NCI-H526 treated with DMSO at 0.1 percent for 48 hours (cell line): ENCODE measurements at regions not wholly inside any gene's neighbourhood (a gene's known extent, or its start where the extent isn't known, plus 50 kb on each side); places are given as distances from the start of the nearest gene placed in this dataset.

Experiments
- DNase-seq: peaks from one replicate; lab custom pipeline; 2025; lab: John Stamatoyannopoulos, UW

DNA sequence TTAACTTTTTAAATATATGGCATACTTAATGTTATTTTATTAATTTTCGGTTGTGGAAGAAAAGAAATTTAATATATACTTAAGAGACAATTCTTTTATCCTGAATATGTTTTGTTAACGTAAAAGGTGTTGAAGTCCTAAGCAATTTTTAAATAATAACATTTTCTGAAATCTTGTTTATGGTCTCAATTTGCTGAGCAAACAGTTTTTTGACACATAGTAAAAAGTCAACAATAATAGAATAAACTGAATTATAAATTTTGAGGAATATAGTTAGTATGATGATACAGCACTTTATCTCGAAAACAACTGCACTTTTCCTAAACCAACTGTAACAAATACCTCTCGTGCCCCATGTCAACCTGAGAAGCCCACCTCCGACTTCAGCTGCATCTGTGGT lies 229.8 kb upstream of the TARS1 start:
- DNase-seq: no peak

DNA sequence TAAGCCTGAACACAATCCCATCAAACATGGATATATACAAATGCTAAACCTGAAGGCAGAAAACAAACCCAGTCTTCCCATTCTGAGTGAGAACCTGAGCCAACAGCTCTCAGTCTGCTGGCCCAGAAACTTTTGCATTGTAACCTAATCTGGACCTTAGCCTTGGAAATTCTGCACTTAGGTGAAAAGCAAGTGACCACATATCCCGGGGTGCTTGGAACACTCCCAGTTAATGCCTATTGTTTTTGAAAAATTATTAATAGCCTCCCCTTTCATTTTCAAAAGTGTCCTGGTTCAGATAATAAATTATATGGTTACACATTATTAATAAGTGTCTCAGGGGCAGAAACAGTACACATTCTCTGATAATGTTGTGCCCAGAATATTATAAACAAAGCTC lies 228.3 kb upstream of the TARS1 start:
- no peak for DNase-seq

DNA sequence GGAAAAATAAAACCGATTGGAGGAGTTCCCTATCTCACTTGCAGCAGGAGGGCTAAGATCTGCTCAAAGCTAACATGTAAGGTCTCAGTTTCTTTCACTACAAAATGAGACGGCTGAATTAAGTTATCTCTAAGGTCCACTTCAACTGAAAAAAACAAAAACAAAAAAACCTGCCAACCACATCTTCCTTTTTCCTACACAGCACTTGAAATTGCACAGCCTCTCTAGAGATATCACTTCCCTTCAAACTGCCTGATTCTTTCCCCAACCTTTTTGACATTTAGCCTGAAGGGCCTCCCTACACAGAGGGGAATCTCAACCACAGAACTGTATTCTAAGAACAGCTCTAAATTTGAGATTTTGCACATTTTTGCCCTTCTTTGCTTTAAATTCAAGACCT lies 227.9 kb upstream of the TARS1 start:
- no peak for DNase-seq

DNA sequence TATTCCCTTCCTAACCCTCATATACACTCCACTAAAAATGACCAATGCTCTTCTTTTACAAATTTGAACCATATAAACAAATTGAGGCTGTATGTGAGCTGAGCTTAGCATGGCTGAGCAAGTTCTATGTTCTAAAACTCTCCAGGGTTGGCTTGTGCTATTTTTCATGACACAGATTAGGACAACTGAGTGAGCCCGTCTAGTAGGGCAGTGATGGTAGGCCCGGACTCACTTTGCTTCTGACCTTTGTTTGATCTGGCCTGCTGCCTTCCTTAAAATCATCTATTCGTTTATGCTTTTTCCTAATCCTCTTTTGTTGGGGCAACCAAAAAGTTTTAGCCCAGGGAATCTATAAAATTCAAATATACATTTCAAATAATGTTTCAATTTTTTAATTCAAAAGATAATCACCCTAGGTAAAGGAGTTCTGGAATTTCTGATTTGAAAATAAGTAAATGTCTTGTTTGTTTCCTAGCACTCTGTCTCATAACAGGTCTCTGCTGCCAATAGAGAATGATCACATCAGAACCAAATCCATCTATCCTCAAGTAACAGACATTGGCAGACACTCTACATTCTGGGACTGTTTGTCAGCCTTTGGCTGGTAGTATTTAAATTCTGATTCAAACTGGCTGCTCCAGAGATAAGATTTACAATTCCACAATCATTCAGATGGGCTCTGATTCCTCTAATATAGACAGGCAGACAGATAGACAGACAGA lies 217.0 kb upstream of the TARS1 start:
- no peak for DNase-seq

DNA sequence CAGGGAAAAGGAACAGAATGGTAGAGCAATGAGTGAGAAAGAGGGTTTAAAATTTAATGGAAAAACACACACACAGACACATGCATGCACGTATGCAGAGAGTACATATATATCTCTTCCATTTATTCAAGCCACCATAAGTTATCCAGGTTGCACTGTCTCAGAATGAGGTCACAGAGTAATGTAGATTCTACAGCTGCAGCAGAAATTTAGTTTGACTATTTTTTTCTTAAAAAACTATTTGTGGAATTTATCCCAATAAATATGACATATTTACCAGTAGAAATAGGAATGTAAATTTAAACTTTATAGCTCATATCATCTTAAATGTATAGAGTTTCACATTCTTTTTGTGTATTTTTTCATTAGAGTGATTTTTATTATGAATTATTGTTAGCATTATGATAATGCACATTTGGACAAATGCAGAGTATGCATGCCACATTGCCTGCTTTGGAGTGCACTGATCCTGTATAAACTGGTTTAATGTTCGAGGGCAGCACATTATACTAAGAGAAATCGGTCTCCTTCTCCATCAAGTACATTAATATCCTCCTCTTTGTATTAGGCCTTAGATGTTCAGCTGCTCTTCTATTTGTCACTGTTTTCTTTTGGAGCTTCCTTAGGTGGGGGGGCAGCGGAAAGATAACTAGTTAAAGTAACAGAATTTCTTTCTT lies 216.3 kb upstream of the TARS1 start:
- DNase-seq: no peak

DNA sequence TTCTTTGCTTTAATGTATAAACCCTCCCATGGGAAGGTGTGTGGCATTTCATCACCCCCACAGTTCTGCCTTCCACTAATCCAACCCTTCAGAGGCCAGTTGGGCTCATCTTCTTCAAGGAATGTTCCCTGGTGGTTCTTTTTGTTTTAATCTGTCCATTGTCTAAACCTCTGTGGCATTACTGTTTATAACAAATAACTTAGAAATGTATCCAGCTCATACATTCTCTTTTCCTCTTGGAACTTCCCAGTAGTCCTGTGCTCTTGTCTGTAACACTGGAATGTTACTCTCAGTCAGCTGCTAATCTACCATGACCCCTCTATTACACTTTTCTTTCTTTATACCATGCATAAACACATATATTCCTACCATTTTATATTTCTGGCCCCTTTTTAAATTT lies 213.5 kb upstream of the TARS1 start:
- DNase-seq: no peak

DNA sequence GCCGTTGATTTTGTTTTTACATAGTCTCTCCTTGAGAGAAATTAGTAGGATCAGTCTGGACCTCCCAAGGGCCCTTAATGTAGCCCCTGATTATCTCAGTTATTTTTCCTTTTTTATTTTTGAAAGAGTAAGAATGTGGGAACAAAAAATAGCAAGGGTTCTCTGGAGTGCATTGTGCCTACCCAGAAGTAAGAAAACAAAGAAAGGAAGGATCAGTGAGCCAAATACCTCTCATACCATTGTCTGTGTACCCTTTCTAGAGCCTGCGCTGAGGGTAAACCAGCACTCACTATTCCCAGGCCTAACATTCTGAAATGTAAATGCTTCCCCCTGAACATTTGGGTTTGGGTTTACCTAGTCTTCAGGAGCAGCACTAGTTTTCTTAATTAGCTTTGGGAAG lies 213.0 kb upstream of the TARS1 start:
- DNase-seq: no peak

DNA sequence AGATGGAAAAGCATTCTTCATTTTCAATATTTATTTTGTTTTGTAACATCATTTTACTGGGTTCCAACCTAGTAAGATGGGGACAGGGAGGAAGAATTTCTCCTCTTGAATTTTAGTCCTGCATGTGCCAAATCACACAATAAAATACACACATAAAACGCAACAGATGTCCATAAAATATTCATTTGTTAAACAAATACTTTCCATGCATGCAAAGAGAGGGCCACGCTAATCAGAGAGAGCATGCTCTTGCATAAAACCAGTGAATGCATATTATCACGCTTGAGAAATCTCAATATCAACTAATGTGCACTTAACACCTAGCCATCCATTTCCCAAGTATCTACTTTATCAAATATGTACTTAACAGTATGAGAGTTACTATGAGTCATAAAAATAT lies 212.6 kb upstream of the TARS1 start:
- DNase-seq: peak; percentile 80

DNA sequence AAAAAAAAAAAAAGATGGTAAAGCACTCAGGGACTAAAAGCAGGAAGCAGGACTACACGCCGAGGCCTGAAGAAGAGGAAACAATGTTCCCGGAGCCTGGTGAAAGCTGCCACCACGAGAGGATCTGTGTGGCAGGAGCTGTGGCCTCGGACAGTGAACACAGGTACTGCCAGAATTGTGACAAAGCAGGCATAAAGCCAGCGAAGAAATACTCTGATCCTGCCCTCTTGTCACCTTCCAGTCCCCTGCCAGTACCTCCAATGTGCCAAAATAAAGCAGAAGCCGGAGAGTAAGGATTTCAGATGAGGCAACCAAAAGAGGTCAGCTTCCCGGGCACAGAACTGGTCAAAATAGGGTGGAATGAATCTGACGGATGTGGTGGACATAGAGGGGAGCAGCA lies 211.5 kb upstream of the TARS1 start:
- DNase-seq: no peak

DNA sequence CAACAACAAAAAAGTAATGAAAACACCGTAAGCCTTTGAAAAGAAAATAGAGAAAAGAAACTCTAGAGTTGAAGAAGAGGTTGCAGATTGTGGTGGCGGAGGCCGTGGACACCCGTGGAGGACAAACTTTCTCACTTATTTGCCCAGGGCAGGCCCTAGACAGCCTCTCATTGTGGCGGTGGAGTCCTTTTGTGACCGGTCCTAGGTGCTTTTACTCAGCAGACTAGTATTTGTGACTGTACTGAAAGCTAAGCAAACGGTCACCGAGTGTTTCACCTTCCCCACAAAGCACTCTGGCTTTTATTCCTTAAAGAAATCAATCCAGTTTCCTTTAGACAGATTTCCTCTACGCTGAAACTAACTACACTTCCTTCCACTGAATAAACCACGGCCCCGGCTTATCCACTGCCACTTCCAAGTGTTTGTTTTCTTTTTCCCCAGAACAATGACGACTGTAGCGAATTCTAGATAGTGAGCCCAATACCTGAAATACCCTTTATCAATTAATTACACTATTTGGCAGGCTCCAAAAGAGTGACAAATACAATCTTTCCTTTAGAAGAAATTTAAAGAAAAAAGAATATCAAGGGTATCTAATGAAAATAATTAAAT lies 210.2 kb upstream of the TARS1 start:
- DNase-seq: no peak

DNA sequence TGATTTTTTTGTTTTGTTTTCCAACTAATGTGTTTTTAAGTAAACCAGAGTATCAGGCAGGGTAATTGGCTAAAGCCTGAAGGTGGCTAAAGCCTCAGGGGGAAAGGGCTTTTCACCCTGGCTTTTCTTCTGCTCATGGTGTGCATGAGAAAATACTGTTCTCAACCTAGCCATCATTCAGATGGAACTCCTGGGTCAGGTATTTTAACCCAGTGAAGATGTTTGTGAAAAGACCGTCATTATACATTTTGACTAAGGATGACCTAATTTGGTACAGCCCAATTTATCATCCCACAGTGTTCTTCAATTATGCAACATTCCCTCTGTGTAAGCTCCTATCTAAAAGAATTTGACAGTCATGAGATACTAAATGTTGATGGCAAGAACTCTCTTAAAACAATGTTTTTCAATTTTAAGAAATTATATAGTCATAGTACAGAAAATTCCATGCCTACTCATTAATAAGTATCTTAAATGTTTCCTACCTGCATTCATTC lies 209.5 kb upstream of the TARS1 start:
- DNase-seq: no peak

DNA sequence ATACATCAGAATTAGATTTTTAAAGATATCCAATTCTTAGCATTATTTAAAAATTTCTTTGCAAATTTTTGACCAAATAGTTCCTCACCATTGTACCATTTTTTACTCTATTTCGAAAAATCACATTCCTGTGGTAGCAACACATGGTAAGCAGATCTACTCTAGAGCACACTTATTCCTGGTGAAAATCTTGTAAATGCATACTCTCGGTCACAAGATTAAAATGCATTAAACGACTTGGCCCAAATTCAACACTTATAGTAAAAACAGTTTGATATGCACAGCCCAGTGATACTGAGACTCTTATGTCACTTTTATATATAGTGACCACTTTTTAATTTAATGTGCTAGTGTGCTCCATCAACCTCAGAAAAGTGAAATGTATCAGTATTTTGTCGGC lies 208.8 kb upstream of the TARS1 start:
- no peak for DNase-seq

DNA sequence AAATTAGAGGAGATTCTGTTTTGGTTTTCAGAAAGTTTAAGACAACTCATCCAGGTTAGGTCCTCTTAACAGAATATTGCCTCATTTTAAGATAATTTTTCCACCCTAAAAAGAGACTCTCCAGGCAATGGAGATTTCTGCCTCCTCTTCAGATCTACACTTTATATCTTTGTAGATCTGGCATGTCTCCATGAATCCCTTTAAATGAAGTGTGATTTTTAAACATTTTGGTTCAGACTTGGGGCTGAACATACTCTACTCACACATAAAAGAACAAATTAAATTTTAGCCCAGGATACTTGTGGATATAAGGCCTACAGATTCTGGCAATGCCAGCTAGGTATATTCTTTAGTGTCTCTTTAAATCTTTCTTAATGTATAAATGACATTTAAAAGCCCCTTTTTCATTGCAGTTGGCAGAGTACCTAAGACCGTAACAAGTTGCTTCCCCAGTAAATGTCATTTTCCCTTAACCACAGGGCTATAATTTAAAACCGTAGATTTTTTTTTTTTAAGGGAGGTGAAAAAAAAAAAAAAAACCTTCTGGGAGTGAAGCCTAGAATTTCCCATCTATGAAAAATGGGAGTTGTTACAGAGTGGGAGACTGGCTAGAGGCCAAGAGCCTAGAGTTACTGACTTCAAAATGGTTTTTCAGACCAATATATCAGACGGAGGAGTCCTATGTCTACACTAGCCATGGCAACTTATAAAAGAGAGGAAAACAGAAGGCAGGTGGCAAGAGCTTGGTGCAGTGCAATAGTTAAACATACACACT lies 207.8 kb upstream of the TARS1 start:
- no peak for DNase-seq

DNA sequence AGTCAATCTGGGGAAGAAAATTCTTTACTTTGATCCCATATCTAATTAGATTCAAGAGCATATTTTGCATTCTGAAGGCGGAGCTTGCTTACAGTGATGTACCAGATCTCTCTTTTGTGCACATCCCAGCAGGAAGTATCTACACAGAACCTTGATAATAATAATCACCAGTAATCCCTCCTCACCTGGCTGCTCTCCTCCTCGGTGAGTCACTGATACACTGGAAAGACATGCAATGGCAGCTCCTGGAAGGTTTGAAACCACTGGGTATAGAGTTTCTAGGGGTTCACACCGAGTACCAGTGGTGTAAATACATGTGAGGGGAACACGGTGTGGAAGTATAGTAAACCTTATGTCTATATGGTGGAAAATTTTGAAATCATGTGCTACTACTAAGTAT lies 205.5 kb upstream of the TARS1 start:
- no peak for DNase-seq

DNA sequence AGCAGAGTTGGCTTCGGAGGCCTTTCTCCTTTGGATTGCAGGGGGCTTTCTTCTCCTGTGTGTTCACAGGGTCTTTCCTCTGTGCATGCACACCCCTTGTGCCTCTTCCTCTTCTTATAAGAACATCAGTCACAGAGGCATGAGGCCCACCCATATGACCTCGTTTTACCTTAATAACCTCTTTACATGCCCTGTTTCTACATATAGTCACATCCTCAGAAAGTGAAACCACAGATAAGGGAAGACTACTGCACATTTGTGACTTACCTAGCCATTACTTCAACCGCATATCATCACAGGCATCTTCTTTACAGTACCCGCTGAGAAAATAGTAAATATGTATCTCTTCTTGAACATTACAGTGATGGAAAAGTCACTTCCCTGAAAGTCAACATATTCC lies 204.9 kb upstream of the TARS1 start:
- DNase-seq: no peak

DNA sequence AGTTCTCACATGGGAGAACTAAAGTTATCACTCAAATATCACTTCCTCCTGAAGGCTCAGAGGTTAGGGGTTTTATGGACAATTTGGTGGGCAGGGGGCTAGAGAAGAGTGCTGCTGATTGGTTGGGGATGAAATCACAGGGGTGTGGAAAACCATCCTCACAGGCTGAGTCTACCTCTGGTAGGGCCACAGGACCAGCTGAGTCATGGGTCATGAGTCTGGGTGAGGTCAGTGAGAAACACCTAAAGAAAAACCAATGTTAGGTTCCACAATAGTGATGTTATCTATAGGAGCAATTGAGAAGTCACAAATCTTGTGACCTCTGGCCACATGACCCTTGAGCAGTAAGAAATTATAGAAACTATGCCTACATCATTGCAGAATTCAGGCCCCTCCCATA lies 203.3 kb upstream of the TARS1 start:
- no peak for DNase-seq

DNA sequence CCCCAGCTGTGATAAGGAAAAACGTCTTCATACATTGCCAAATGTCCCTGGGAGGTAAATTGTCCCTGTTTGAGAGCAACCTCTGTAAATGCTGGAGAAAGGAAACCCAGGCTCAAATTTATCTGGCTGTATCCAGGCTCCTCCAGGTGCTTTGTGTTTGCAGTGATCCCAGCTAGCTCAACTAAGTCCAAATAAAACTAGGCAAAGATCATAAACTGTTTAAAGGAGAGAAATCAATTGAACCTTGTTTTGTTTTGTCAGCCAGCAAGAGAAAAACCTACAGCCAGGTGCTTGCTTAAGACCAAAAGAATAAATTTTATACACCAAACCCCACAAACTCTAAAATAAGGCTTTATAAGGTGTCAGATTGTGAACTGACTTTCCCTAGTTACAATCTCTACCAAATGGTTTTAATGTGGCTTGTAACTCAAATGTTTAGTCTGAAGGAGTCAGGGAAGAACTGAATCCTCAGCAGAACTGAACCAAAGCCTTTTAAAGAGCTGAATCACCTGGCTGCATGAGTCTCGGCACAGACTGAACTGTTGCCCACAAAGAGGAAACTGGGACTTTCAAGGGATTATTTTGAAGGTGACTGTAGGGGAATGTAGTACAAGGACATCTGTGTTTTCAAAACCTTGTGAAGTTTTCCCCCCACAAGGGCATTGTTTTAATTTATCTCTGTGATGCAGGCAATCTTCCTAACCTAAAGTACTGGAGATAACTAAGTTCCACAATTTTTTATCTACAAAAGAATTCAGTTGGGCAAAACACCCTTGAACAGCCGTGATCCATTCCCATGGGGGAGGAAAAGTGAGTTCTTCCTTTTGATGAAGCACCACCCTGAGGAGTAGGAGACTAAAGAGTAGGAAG lies 201.7 kb upstream of the TARS1 start:
- no peak for DNase-seq

DNA sequence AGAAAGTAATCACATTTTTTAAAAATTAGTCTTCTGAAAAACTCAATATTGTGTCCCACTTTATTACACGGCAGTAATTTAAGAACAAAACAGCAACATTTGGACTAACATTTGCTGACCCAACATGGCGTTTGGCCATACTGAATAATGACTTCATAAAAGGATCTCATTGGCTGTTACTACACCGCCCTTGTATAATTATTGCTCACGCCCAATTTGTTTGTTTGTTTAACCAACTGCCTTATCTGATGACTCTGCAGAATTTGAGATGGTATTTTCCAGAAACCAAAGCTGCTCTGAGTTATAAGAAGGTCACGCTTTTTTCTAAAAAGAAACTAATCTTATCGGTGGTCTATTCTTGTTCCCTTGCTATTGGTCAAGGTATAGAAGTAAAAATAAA lies 200.2 kb upstream of the TARS1 start:
- no peak for DNase-seq

DNA sequence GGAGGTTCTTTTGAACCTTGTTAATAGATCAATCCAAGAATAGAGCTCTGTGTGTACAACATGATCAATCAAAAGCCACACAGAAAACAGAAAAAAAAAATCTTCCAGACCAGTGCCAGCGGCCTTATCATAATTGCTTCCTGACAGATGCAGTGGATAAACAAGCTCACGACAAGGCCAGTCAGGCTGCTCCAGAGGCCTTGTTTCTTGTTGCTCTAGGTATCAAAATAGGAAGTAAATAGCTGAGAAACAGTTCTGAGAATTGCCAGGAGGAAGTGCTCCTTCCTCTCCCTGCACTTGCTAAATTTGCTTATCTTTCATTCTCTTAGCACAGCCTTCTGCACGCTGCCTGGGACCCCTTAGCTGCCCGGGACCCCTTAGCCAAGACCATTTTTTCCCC lies 199.0 kb upstream of the TARS1 start:
- DNase-seq: no peak

DNA sequence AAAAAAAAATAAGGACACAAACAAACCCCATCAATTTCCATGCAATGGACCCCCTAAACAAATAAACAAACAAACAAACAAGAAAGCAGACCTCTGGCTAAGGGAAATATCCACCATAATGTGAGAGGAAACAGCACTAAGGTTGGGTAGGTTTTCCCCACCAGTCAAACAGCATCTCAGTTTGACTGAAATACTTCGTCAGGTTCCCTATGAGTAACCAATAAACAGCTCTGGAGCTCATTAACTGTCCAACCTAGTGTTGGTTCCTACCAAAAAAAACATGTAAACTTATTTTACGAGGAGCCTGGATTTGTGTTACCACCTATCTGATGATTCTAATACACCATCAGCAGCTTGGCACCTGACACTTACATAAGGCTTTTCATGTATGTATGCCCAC lies 198.5 kb upstream of the TARS1 start:
- DNase-seq: no peak

DNA sequence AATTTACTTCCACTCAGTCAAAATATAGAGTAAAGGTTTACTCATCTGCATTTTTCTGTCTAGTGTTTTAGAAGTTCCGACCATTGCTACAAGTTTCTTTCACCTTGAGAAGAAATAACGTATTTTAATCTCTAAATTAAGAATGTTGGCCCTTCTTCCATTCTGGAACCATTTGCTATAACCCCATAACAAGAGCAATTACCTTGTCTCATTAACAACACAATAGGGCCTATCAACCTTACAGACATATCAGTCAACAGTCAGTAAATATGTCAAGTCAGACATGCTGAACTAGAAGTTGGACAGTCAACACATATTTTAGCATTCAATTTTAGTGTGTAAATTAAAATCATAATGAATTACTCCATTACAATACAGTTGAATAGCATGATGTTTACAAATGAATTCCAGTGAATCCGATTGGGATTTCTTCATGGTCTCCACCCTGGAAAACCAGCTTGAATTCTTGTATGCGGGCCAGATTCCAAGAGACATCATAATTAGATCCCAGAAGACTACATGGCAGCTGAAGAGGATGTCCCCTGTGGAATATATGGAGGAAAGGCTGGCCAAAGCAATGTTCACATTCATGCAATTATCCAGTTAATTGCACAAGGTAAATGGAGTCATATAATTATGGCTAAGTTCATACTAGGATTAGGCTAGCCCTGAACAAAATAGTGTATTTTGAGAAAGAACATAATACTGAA lies 196.2 kb upstream of the TARS1 start:
- DNase-seq: no peak
